ENCODE measurements at regions not wholly inside any gene's neighbourhood (a gene's known extent, or its start where the extent isn't known, plus 50 kb on each side); places are given as distances from the start of the nearest gene placed in this dataset.

GRCh38 chr14:61643555-61643954 is 51.8 kb upstream of the HIF1A start:
- no peak for TF ChIP-seq POLR2A (IDR thresholded peaks at IDR 0.05)
- no peak for TF ChIP-seq CTCF (IDR thresholded peaks at IDR 0.05)
